Thymus (tissue), 11 donors: ENCODE measurements at regions not wholly inside any gene's neighbourhood (a gene's known extent, or its start where the extent isn't known, plus 50 kb on each side); places are given as distances from the start of the nearest gene placed in this dataset.

Source experiments
- DNase-seq, 9 donors: peaks; one replicate each; pipeline ENCODE4 v3.0.0-alpha.2; 2013; ENCODE audit warnings: low spot score in 9 of 9, low read depth in 6 of 9, missing footprints in 1 of 9
- H3K27ac ChIP-seq, 2 donors: one replicate each; pipeline ENCODE4 v1.5.1; 2013; ENCODE audit warnings: control low read depth in 1 of 2, low read depth in 1 of 2, low read length in 1 of 2, mild to moderate bottlenecking in 1 of 2, moderate library complexity in 1 of 2
- H3K27me3 ChIP-seq, 2 donors: one replicate each; pipeline ENCODE4 v1.5.1; 2013; ENCODE audit warnings: low read length in 1 of 2; ENCODE audit not compliant: control insufficient read depth in 2 of 2, insufficient read depth in 1 of 2
- H3K36me3 ChIP-seq, 2 donors: one replicate each; pipeline ENCODE4 v1.5.1; 2013; ENCODE audit warnings: low read length in 1 of 2, mild to moderate bottlenecking in 1 of 2, moderate library complexity in 1 of 2; ENCODE audit not compliant: control insufficient read depth in 2 of 2, insufficient read depth in 2 of 2
- H3K4me1 ChIP-seq, 2 donors: one replicate each; pipeline ENCODE4 v1.5.1; 2013; ENCODE audit warnings: low read length in 2 of 2; ENCODE audit not compliant: control insufficient read depth in 2 of 2, insufficient read depth in 2 of 2
- H3K4me3 ChIP-seq, 2 donors: one replicate each; pipeline ENCODE4 v1.5.1; 2013; ENCODE audit warnings: low read length in 2 of 2, control low read depth in 1 of 2, mild to moderate bottlenecking in 1 of 2
- H3K9me3 ChIP-seq, 2 donors: one replicate each; pipeline ENCODE4 v1.5.1; 2013; ENCODE audit warnings: low read length in 1 of 2, mild to moderate bottlenecking in 1 of 2; ENCODE audit not compliant: control insufficient read depth in 2 of 2, insufficient read depth in 1 of 2
- WGBS: extraction: QIAGEN DNeasy Blood & Tissue Kit; methylation state at CpG from one replicate; pipeline ENCODE4 v1.1.7; 2013; 5-methylcytosine and 5-hydroxymethylcytosine counted together
- donor health status: healthy.

GRCh38 chr2:181395851-181396250 is 61.3 kb upstream of the ITGA4 start:
- Histone ChIP-seq H3K36me3 (no peaks in the 10 kb centered on the region), H3K4me3 (no peak overlapping the region), H3K4me1 (peaks cover 26 to 50% of the 10 kb centered on the region in 2 donors), H3K9me3 (no peaks in the 10 kb centered on the region), H3K27me3 (no peaks in the 10 kb centered on the region), H3K27ac (peak overlapping the region; percentile 46 to 70)
- WGBS: 54% methylated on average over 2 of the region's 2 CpGs
- no peak for DNase-seq

GRCh38 chr2:181396256-181397123 is 60.7 kb upstream of the ITGA4 start:
- H3K4me1 ChIP-seq: peaks cover 26 to 50% of the 10 kb centered on the region in 2 donors
- no peaks in the 10 kb centered on the region for H3K27me3 ChIP-seq
- WGBS: 88% methylated on average over 6 of the region's 6 CpGs
- DNase-seq: no peak
- H3K27ac ChIP-seq: no peak overlapping the region
- no peaks in the 10 kb centered on the region for H3K9me3 ChIP-seq
- no peak overlapping the region for H3K4me3 ChIP-seq
- no peaks in the 10 kb centered on the region for H3K36me3 ChIP-seq

DNA sequence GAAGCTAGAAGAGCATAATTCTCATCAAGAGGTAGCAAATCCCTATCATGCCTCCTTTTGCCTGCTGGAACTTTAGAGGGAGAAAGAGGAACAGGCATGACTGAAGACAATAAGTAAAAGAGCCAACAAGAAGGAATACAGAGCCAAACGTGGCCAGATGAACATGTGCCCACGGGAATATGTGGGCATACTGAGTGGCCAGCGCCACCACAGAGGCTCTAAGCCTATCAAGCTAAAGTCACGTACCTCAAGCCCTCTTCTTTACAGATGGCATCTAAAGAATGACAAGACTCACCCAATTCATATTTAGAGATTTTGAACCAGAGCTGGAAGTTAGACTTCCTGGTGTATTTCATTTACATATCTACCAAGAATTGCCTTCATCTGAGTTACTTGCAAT is 59.9 kb upstream of the ITGA4 start:
- Histone ChIP-seq H3K4me1 (peaks cover 26 to 51% of the 10 kb centered on the region in 2 donors), H3K27ac (peak overlapping the region in 1 of 2 donors; percentile 85), H3K36me3 (no peaks in the 10 kb centered on the region), H3K27me3 (no peaks in the 10 kb centered on the region), H3K9me3 (no peaks in the 10 kb centered on the region), H3K4me3 (no peak overlapping the region)
- WGBS: 92% methylated on average over 4 of the region's 4 CpGs
- no peak for DNase-seq

DNA sequence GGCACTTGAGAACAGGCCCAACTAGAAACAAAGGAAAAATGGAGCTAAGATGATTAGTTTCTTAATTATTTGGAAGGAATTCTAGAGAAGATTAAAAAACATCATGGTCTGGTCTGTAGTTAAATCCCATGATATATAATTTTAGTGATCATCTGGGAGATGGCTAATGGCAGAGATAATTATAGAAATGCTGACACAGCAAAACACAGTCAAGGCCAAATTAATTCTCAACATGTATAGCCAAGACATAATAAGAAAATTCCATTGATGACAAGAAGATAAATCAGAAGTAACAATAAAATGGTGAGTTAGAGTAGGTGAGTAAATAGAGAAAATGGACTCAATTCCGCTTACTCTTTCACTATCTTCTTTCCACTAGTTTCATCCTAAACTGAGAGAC is 59.2 kb upstream of the ITGA4 start:
- Histone ChIP-seq H3K9me3 (no peaks in the 10 kb centered on the region), H3K4me3 (no peak overlapping the region), H3K36me3 (no peaks in the 10 kb centered on the region), H3K27ac (peak overlapping the region in 1 of 2 donors; percentile 85), H3K4me1 (peaks cover 29 to 55% of the 10 kb centered on the region in 2 donors), H3K27me3 (no peaks in the 10 kb centered on the region)
- no peak for DNase-seq
- WGBS: 89% methylated on average over 1 of the region's 1 CpG

DNA sequence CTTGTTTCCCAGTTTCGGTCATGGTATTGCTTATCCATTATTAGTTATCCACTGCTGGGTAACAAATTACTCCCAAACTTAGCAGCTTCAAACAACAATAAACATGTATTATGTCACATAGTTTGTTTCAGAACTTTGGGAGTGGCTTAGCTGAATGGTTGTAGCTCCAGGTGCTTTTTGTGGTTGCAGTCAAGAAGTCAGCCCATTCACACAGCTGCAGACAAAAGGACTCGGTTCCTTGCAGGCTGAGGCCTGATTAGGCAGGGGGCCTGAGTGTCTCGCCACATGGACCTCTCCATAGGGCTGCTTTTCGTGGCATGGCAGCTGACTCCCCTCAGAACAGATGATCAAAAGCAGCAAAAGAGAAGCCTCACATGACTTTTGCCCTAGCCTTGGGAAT is 58.2 kb upstream of the ITGA4 start:
- Histone ChIP-seq H3K36me3 (no peaks in the 10 kb centered on the region), H3K27me3 (no peaks in the 10 kb centered on the region), H3K27ac (peak overlapping the region; percentile 77 to 85), H3K9me3 (no peaks in the 10 kb centered on the region), H3K4me1 (peaks cover 29 to 47% of the 10 kb centered on the region in 2 donors), H3K4me3 (no peak overlapping the region)
- DNase-seq: peak in 7 of 9 donors; percentile 49 to 88 (median 70)
- 27% methylated on average over 4 of the region's 4 CpGs for WGBS

DNA sequence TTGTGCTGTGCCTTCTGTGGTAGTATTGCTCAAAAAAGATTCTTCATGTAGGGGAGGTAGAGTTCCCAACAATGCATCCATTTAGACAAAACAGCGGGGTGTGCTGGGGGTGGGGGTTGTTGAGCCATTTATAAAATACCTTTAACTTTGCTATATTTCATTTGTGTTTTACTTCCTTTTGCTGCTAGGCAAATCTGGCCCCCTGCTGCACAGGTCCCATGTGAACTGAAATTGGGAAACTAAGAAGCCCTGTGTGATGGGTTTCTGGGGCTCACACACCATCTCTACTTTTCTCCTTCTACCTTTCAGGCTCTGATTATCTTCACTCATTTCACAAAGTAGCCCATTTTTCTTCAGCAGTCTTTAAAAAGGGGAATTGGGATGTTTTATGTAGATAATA is 52.7 kb upstream of the ITGA4 start:
- Histone ChIP-seq H3K4me3 (no peak overlapping the region), H3K4me1 (peaks cover 25 to 41% of the 10 kb centered on the region in 2 donors), H3K27ac (no peak overlapping the region), H3K27me3 (no peaks in the 10 kb centered on the region), H3K36me3 (peaks cover 0 to under 1% of the 10 kb centered on the region in 2 donors), H3K9me3 (no peaks in the 10 kb centered on the region)
- WGBS: 90% methylated on average over 1 of the region's 1 CpG
- DNase-seq: no peak

- WGBS: 79% methylated on average over 3 of the region's 3 CpGs
- peaks cover 38 to 57% of the 10 kb centered on the region in 2 donors for H3K4me1 ChIP-seq
Observed at GRCh38 chr2:181407171-181407570, 50.0 kb upstream of the ITGA4 start.

More at GRCh38 chr2:181407171-181407570, 50.0 kb upstream of the ITGA4 start:
- no peak overlapping the region for H3K4me3 ChIP-seq
- no peak overlapping the region for H3K27ac ChIP-seq
- peaks cover 0 to 8% of the 10 kb centered on the region in 2 donors for H3K9me3 ChIP-seq
- no peak for DNase-seq
- H3K27me3 ChIP-seq: no peaks in the 10 kb centered on the region
- H3K36me3 ChIP-seq: peaks cover 0 to 3% of the 10 kb centered on the region in 2 donors
